GM19035 (cell line): ENCODE measurements at regions not wholly inside any gene's neighbourhood (a gene's known extent, or its start where the extent isn't known, plus 50 kb on each side); places are given as distances from the start of the nearest gene placed in this dataset.

Experiments
- ATAC-seq: cut with Tn5 transposase; IDR thresholded peaks from one replicate; pipeline ENCODE4 v1.9.1; 2021; ENCODE audit not compliant: unreplicated experiment

DNA sequence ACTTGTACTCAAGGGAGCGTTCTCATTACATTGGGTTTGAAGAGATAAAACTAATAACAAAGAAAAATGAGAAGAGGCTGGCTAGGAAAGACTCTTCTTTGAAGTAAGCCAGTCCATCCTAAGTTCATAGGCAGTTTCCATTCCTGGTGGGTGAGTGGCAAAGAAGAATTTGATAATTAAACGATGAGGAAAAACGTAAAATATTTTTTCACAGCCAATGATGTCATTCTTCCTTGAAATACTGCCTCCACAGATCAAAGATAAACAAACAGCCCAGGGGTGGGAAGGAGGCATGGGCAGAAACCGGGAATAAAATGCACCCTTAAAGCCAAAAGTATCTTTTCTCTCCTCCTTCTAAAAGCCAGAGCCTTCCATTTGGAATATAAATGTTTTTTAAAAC lies 346.6 kb downstream of the PMP22 start:
- ATAC-seq: no peak

DNA sequence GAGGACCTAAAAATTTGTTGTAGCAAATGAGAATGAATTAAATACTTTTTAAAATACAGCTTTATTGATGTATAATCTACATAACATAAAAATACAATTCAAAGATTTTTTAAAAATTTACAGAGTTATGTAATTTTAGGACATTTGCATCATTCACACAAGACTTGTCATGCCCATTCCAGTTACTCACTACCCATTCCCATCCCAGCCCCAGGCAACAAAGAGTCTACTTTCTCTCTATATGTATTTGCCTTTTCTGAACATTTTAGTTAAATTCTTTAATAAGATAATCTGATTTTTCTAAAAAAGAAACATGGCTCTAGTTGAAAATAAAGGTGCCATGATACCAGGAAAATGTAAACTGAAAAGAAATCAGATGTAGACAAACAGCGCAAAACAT lies 354.2 kb downstream of the PMP22 start:
- no peak for ATAC-seq

DNA sequence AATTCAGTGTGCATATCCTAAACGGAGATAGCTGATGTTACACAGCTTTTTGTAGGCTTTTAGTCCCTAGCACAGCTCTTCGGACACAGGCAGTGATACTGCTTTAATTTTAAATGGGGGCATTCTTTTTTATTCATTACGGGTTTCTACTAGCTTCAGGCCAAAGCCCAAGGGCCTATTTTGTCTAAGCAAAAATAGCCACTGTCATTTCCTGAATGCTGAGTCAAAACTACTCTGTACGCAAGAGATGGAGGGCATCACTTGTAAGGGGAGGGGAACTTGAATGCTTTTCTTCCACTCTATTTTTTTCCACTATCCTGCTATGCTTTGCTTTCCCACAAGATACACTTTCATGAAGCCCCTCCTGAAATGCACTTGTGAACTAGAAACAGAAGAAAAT lies 360.7 kb downstream of the PMP22 start:
- no peak for ATAC-seq

DNA sequence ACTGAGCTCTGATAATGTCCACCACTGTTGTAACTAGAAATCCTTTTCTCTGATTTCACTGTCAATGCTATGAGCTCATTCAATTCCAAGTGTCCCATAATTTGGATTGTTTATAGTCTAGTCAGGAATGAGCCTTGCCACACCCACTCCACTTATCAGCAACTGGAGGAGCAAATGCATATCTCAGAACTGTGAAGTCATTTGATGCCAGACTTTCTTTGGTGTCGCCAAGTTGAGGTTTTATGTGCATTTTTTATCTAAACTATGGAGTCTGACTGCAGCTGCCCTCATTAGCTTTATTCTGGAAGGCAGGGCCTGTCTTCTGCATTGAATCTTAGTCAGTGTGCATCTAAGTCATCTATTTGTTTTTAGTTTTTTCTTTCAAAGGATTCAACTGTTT lies 361.3 kb downstream of the PMP22 start:
- no peak for ATAC-seq

GRCh38 chr17:14902803-14903202 lies 362.3 kb downstream of the PMP22 start:
- ATAC-seq: no peak

DNA sequence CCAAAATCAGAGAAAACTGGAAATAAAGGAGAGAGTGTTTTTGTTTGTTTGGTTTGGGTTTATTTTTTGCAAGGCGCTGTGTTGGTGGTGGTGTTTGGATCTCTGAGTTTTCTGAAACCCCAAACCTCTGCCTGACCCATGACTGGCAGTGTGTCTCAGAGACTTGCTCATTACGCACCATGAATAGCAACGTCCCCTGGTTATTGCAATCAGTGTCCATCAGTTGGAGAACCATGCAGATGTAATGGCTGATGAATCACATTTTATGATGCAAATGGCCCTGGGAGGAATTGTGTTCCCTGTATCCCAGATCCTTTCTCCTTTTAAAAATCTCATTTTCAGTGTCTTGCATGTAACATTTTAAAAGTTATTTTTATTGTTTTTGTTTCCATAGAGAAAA lies 362.8 kb downstream of the PMP22 start:
- ATAC-seq: no peak

DNA sequence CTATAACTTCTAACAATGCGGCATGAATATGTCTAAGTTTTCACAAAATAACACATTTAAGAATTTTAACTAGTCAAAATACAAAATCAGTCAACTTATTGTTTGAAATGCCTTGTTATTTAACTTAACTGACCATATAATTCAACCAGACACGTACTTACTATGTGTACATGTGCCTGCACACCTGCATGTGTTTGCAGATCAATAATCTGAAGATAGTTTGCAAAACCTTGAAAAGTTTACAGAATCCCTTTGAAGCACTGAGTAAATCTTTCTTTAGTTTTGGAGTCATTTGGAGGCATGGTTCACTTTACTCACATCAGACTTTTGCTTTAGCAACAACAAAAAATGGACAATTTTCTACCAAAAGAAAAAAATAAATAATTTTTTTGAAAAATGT lies 363.8 kb downstream of the PMP22 start:
- ATAC-seq: no peak

- ATAC-seq: no peak
These were observed 378.9 kb downstream of the PMP22 start for GRCh38 chr17:14886200-14886739.

GRCh38 chr17:14882131-14882530 lies 383.0 kb downstream of the PMP22 start:
- no peak for ATAC-seq

DNA sequence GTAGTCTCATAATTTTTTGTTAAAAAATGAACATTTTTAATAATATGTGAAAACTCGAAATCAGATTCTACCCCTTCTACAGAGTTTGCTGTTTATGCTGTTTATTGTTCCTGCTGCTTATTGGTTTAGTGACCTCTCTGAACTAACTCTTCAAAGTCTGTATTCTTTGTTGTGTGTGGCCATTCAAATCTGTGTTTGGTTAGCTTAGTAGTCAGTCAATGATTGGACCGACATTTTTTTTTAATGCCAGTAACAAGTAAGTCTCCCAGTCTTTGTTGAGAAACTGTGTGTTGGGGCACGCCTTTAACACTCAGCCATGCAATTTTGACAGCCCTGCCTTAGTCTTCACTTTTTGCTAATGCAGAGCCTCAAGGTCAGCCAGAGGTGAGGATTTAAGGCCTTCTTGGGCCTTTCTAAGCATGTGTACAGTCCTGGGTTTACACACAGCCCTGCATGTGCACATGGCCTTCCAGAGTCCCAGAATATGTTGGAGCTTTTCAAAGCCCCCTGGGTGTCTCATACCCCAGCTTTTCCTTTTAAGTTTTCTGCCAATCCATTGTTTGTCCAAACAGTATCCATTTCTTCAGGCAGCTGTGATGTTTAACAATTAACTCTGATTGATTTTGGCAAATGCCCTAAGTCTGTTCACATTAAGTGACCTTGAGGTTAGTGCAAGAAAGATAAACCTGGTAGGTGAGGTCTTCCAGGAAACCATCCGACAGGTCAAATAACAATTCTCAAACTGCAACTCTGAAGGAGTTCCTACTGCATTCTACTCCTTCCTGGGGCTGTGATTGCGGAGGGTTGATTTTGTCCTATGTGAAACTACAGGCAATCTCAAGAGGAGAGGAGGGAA lies 389.3 kb downstream of the PMP22 start:
- ATAC-seq: no peak

- no peak for ATAC-seq
These were observed 391.1 kb downstream of the PMP22 start for GRCh38 chr17:14873996-14874395.

DNA sequence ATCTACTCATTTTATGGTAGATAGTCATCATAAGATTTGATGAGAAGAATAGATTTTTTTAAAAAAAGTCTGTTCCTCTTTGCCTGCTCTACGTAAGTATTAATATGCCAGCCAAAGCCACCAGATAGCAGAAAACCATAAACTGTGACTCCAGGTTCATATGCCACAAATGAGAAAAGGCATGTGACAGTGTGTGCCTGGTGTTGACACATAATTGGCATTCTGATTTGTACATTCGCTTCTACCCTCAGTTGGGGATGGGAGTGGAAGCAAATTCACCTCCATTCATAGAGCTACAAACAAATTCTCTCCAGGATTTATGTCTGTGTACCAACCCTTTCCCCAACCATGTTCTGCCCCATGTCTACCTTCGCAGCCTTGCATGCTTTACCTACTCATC lies 391.6 kb downstream of the PMP22 start:
- ATAC-seq: no peak

DNA sequence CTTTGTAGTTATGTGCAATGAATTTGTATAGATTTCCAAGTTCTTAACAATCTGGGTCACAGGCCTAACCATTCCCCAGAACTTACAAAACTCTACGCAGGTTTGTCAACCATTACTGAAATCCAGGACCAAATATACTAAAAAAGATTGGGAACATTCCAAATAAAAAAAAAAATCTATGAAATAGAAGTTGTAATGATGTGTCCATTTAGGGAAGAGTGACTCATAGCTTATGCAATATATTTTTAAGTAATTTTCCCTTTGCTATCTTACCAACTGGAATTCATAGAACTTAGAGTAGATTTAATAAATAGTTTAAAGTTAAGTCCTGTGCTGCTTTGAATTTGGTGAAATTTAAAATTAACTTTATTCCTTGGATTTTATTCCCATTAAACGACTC lies 393.2 kb downstream of the PMP22 start:
- no peak for ATAC-seq

- no peak for ATAC-seq
These were observed 398.9 kb downstream of the PMP22 start for GRCh38 chr17:14866266-14866665.

- ATAC-seq: no peak
These were observed 401.0 kb downstream of the PMP22 start for GRCh38 chr17:14864127-14864526.

GRCh38 chr17:14859542-14859941 lies 405.6 kb downstream of the PMP22 start:
- ATAC-seq: no peak

DNA sequence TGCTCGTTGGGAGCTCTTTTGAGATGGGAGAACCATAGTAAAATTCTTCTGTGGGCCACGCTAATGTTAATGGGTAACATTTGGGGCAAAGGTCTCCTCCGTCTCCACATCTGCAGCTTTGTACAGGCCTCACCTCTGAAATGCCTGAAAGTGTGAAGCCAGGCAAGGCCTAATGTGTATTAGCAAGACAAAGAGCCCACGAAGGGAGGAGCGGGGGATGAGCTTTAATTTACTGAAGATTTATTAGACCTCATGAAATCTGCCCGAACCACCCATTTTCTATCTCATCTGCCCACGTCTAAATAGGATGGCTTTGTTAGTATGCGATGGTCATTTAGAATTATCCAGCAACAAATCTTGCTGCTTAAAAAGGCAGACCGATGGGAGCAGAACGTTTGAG lies 408.9 kb downstream of the PMP22 start:
- no peak for ATAC-seq

GRCh38 chr17:14854691-14855090 lies 410.4 kb downstream of the PMP22 start:
- no peak for ATAC-seq

GRCh38 chr17:14845591-14846281 lies 419.4 kb downstream of the PMP22 start:
- ATAC-seq: no peak

GRCh38 chr17:14843086-14843795 lies 421.9 kb downstream of the PMP22 start:
- ATAC-seq: no peak

DNA sequence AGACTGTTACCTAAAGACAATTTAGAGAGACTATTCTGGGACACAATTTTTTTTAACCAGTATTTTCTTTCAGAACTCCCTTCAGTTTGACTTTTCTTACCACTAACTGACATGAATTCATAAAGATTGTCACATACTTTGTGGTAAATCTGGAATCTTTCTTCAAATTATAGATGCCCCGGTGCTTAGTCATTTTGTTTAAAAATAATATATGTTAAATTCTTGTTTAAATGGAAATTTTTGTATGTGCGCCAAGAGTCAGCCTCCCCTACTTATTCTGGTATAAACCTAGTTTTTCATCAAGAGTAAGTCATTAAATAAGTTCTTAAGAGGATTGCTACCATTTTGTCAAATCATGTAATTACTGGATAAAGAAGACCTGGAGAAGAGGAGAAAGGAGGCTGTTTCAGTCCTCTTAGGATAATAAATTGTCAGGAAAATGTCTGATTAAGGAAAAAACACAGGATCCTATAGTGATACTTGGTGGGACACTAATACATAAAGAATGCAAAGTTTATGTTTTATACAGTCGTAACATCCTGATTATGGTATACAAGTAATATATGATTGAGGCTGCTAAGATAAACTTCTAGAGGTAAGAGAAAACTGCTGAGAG lies 424.4 kb downstream of the PMP22 start:
- no peak for ATAC-seq
